ENCODE measurements at regions not wholly inside any gene's neighbourhood (a gene's known extent, or its start where the extent isn't known, plus 50 kb on each side); places are given as distances from the start of the nearest gene placed in this dataset.
"Not testable (repeated sequence)": the region's sequence is repeated elsewhere in the genome, so short reads cannot be mapped to it uniquely, and the experiment has no call there.

GRCh38 chrX:7480721-7481120 is 332.8 kb upstream of the PUDP start:
- TF ChIP-seq, protein P1, sequence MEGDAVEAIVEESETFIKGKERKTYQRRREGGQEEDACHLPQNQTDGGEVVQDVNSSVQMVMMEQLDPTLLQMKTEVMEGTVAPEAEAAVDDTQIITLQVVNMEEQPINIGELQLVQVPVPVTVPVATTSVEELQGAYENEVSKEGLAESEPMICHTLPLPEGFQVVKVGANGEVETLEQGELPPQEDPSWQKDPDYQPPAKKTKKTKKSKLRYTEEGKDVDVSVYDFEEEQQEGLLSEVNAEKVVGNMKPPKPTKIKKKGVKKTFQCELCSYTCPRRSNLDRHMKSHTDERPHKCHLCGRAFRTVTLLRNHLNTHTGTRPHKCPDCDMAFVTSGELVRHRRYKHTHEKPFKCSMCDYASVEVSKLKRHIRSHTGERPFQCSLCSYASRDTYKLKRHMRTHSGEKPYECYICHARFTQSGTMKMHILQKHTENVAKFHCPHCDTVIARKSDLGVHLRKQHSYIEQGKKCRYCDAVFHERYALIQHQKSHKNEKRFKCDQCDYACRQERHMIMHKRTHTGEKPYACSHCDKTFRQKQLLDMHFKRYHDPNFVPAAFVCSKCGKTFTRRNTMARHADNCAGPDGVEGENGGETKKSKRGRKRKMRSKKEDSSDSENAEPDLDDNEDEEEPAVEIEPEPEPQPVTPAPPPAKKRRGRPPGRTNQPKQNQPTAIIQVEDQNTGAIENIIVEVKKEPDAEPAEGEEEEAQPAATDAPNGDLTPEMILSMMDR (IDR thresholded peaks at IDR 0.05; ENCODE audit: borderline replicate concordance, extremely low read depth, insufficient read depth), result no peak
- no peaks in the 10 kb centered on the region for H3K27me3 ChIP-seq (ENCODE audit: control insufficient read depth, insufficient read depth, low read length)
- H3K27ac ChIP-seq (ENCODE audit: low read depth in 2 of 2, low read length in 2 of 2), result no peak overlapping the region
- H3K4me1 ChIP-seq (ENCODE audit: control insufficient read depth in 2 of 3, insufficient read depth in 2 of 3, low read depth in 1 of 3, low read length in 3 of 3), result no peaks in the 10 kb centered on the region
- no peaks in the 10 kb centered on the region for H3K9me3 ChIP-seq (ENCODE audit: control insufficient read depth in 2 of 3, insufficient read depth in 1 of 3, low read length in 3 of 3)
- intact Hi-C loops (cut with DNase I), result no loop called here
- FAIRE-seq, result no peak
- H3K4me3 ChIP-seq (ENCODE audit: low read length in 3 of 3), result no peak overlapping the region
- DNase-seq, result no peak
- H3K36me3 ChIP-seq (ENCODE audit: control insufficient read depth in 2 of 3, insufficient read depth in 3 of 3, low read length in 3 of 3), result no peaks in the 10 kb centered on the region
- no peak overlapping the region for H3K9ac ChIP-seq (ENCODE audit: low read length in 3 of 3)

GRCh38 chrX:7462110-7462509 is 314.2 kb upstream of the PUDP start:
- no peak overlapping the region for H3K27ac ChIP-seq (ENCODE audit: low read depth in 2 of 2, low read length in 2 of 2)
- H3K9me3 ChIP-seq (ENCODE audit: control insufficient read depth in 2 of 3, insufficient read depth in 1 of 3, low read length in 3 of 3), result no peaks in the 10 kb centered on the region
- H3K9ac ChIP-seq (ENCODE audit: low read length in 3 of 3), result no peak overlapping the region
- intact Hi-C loops (cut with DNase I), result no loop called here
- H3K27me3 ChIP-seq (ENCODE audit: control insufficient read depth, insufficient read depth, low read length), result no peaks in the 10 kb centered on the region
- H3K36me3 ChIP-seq (ENCODE audit: control insufficient read depth in 2 of 3, insufficient read depth in 3 of 3, low read length in 3 of 3), result no peaks in the 10 kb centered on the region
- no peaks in the 10 kb centered on the region for H3K4me1 ChIP-seq (ENCODE audit: control insufficient read depth in 2 of 3, insufficient read depth in 2 of 3, low read depth in 1 of 3, low read length in 3 of 3)
- TF ChIP-seq, protein P1 (IDR thresholded peaks at IDR 0.05; ENCODE audit: borderline replicate concordance, extremely low read depth, insufficient read depth), result no peak
- H3K4me3 ChIP-seq (ENCODE audit: low read length in 3 of 3), result no peak overlapping the region
- DNase-seq, result no peak
- FAIRE-seq, result no peak

DNA sequence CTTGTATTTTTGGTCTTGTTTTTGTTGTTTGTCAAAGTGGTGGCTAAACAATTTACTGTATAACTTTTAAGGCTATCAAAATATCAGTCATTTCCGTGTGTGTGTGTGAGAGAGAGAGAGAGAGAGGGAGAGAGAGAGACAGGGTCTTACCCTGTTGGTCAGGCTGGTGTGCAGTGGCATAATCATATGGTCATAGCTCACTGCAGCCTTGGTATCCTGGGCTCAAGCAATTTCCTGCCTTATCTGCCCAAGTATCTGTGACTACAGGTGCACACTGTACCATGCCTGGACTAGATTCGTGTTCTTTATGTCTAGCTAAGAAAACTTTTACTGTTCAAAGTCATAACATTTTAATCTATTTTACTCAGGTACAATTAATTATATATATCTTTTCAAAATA is 313.1 kb upstream of the PUDP start:
- H3K27ac ChIP-seq (ENCODE audit: low read depth in 2 of 2, low read length in 2 of 2); H3K27me3 ChIP-seq (ENCODE audit: control insufficient read depth, insufficient read depth, low read length); H3K36me3 ChIP-seq (ENCODE audit: control insufficient read depth in 2 of 3, insufficient read depth in 3 of 3, low read length in 3 of 3); intact Hi-C loops (cut with DNase I); H3K4me1 ChIP-seq (ENCODE audit: control insufficient read depth in 2 of 3, insufficient read depth in 2 of 3, low read depth in 1 of 3, low read length in 3 of 3); H3K9ac ChIP-seq (ENCODE audit: low read length in 3 of 3); H3K4me3 ChIP-seq (ENCODE audit: low read length in 3 of 3); H3K9me3 ChIP-seq (ENCODE audit: control insufficient read depth in 2 of 3, insufficient read depth in 1 of 3, low read length in 3 of 3); FAIRE-seq: not testable (repeated sequence)
- peak in 3 of 5 donors; percentile 33 to 56 (median 42) for DNase-seq

DNA sequence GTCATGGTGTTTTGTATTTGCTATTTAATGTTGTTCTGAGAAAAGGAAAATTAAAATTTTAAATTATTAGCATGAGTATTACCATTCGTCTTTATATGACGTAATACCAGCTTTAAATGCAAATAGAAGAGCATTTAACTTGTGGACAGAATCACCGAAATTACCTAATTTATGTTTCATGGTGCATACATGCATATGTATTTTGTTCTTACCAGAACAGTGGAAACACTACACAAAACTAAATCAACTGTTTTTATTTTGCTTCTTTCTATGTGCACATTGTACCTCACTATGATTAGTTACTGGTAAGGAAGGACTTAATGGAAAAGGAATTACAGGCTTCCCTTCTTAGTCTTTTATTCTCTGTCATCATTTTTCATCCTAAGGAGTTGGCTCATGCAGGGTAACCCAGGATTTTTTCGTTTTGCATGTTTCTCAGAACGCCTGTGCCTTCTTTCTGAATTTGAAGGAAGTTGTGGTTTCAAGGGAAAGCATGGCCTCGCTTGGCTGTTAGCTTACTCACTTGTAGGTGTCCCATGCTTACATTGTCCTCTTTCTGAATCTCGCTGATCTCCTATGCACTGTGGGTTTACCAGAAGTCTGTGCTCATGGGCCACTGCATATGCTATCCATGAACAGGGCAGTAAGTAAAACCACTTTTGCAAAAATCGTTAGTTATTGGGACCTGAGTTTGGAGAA is 300.0 kb upstream of the PUDP start:
- FAIRE-seq (no peak), DNase-seq (no peak)
- Histone ChIP-seq H3K27ac (ENCODE audit: low read depth in 2 of 2, low read length in 2 of 2) (no peak overlapping the region), H3K9ac (ENCODE audit: low read length in 3 of 3) (no peak overlapping the region), H3K36me3 (ENCODE audit: control insufficient read depth in 2 of 3, insufficient read depth in 3 of 3, low read length in 3 of 3) (no peaks in the 10 kb centered on the region), H3K4me1 (ENCODE audit: control insufficient read depth in 2 of 3, insufficient read depth in 2 of 3, low read depth in 1 of 3, low read length in 3 of 3) (no peaks in the 10 kb centered on the region), H3K27me3 (ENCODE audit: control insufficient read depth, insufficient read depth, low read length) (no peaks in the 10 kb centered on the region), H3K9me3 (ENCODE audit: control insufficient read depth in 2 of 3, insufficient read depth in 1 of 3, low read length in 3 of 3) (no peaks in the 10 kb centered on the region), H3K4me3 (ENCODE audit: low read length in 3 of 3) (no peak overlapping the region)
- TF ChIP-seq, protein P1 (IDR thresholded peaks at IDR 0.05; ENCODE audit: borderline replicate concordance, extremely low read depth, insufficient read depth), result no peak
- intact Hi-C loops (cut with DNase I), result no loop called here
